Activated CD4-positive, alpha-beta T cell treated with anti-CD3 and anti-CD28 coated beads, Interleukin-2, Interleukin-6, amounts not matched to agents 100 ng/mL and 50 ng/mL, durations not matched to agents 16 hours and 8 hours (primary cell): ENCODE measurements at regions not wholly inside any gene's neighbourhood (a gene's known extent, or its start where the extent isn't known, plus 50 kb on each side); places are given as distances from the start of the nearest gene placed in this dataset.
"Not testable (repeated sequence)": the region's sequence is repeated elsewhere in the genome, so short reads cannot be mapped to it uniquely, and the experiment has no call there.

Experiments
- DNase-seq: peaks from one replicate; pipeline ENCODE4 v3.0.0-alpha.2; 2020

GRCh38 chr5:116998024-116998423 is 423.4 kb upstream of the SEMA6A start:
- DNase-seq = no peak

GRCh38 chr5:116992681-116993080 is 418.1 kb upstream of the SEMA6A start:
- no peak for DNase-seq

GRCh38 chr5:116989995-116990394 is 415.4 kb upstream of the SEMA6A start:
- no peak for DNase-seq

- DNase-seq = no peak
Observed at GRCh38 chr5:116982035-116982434, 407.4 kb upstream of the SEMA6A start.

GRCh38 chr5:116980581-116980980 is 406.0 kb upstream of the SEMA6A start:
- no peak for DNase-seq

DNA sequence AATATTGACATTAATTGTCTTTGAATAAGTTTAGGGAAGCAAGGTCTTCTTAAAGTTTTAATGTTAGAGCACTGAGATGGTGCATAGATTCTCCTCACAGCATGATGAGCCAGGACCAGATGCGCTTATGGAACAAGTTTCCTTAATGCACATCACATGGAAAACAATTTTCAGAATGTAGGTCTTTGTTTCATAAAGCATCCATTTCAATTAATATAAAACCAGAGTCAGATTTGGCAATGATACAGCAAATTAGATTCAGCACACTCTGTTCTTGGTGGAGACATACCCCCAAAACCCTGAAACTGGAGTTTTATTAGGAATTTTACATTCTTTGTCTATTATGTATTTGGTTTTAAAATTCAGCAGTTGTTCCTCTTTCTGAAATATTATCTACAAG is 402.1 kb upstream of the SEMA6A start:
- no peak for DNase-seq

DNA sequence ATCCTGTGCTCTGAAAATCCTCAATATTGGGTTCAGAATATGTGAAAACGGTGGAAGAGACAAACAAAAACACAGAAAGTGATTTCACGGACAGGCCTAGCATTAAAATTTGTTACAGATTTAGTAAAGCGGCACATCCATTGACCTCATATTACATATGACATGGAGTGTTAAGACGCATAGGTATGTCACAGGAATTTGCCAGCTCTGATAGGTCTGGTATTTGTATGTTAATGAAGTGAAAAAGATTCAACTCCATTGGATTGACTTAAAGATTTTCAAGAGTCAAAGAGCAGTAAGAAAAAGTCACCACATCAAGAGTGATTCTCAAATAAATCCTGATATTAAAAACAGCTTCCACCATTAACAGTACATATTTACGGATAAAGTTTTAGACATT is 396.5 kb upstream of the SEMA6A start:
- no peak for DNase-seq

DNA sequence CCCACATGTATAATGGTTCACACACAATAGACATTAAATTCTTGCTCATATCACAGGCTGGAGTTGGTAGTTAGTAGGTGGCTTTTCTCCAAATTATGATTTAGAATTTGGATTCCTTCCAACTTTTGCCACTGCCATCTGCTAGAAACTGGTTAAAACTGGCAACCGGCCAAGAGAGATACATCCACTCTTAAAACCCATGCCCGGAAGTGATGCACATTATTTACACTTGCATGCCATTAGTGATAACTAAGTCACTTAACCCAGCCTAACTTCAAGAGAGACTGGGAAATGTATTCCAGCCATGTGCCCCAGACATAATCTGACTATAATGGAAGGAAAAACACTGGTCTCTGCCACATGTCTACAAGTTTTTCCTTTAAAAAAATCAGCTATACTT is 395.7 kb upstream of the SEMA6A start:
- DNase-seq = no peak

DNA sequence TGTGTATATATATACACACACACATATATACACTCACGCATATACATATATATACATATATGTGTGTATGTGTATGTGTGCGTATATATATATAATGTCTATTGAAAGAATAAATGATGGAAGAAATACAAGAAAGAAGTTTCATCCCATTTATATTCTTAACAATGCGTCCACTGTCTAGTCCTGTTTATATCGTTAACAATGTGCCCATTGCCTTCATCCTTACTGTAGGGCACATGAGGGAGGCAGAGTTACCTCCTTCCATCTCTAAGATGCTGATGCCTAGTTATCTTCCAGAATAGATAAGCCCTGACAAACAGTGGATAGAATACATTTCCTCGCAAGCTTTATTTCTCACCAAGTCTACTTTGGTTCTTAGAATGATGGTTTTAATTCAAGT is 389.8 kb upstream of the SEMA6A start:
- DNase-seq = no peak

DNA sequence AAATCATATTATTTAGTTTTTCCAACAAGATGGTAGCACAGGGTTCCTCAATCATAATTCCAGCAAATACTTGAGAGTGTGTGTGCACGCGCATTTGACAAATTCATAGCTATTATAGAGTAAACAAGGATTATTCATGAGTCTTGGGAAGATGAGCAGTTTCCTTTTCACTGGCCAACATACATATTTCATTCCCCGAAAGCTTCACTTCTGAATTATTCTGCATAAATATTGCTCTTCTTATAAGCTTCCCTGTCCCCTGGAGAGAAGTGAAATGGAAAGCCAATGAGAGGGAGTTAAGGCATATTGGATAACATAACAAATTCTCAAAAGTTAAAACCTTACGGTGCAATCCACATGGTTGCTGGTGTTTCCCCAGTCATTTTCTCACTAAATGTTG is 386.4 kb upstream of the SEMA6A start:
- DNase-seq = no peak

GRCh38 chr5:116959843-116960242 is 385.2 kb upstream of the SEMA6A start:
- DNase-seq = no peak

- DNase-seq = no peak
Observed at GRCh38 chr5:116953251-116953930, 378.8 kb upstream of the SEMA6A start.

- no peak for DNase-seq
Observed at GRCh38 chr5:116951219-116951618, 376.6 kb upstream of the SEMA6A start.

DNA sequence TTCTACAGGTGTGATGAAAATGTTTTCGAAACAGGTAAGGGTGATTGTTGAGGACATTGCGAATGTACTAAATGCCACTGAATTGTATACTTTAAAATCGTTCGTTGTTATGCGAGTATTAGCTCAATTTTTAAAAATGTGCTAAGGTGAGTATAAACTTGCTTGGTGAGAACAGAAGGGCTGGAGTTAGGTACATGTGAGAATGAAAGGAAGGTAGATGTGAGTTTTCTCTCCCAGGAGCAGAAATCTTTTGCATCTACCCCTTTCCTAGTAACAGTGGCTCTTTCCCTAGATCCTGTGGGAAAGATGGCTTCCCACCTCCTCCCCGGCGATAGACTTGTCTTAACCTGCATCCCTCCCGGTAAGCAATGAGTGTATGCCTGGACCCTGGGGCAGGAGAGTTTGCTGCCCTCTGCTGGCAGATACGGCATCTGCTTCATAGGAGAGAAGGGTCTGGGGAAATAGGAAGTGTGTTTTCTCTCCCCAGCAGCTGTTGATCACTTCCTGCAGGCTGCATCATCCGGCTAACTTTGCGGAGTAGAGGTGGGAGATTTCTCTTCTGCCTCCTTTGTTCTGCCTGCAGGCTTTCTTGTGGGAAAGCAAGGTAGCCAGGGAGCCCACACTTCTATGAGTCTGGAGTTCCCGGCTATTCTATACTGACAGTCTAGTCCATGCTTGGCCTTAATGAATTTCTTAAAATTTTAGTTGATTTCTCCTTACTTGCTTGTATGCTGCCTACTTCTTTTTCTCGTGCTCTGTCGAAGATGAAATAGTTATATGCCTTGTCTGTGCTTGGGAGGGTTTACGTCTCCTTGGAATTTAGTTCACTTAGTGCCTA is 373.3 kb upstream of the SEMA6A start:
- DNase-seq = peak; percentile 73

GRCh38 chr5:116945613-116946382 is 371.2 kb upstream of the SEMA6A start:
- DNase-seq = not testable (repeated sequence)

DNA sequence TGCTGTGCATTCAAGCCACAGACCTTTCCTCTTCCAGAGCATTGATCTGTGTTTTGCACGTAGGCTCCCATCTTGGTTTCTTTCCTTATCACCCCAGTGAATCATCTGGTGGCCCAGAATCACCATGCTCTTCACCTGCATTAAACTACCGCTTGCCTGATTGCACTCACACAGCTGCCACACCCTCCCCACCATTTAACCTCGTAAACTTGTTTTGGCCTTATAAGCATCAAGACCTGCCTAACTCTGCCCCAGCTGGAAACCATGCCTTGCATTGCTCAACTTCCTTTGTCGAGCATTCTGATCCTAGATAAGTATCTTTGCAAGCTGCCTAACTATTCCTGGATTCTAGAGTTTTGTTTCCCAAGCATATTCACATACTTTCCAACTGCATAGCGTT is 369.6 kb upstream of the SEMA6A start:
- no peak for DNase-seq

DNA sequence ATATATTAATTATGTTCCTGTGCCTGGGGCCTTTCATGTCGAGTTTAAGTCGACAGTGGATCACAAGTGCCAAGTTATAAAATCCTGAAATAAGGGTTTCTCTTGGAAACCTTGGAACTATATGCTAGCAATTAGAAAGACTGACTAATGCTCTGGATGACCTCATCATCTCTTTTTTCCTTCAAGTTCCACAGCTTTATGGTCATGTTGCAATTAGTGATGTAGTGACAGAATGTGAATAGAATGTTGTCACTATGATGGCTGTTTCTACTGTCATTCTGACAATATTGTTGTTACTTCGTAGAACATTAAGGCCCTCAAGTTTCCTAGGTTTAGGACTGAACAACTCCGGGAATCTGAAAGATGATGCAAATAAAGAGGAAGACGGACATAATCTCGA is 368.0 kb upstream of the SEMA6A start:
- DNase-seq = no peak

- DNase-seq = no peak
Observed at GRCh38 chr5:116939641-116940040, 365.0 kb upstream of the SEMA6A start.

- no peak for DNase-seq
Observed at GRCh38 chr5:116938488-116938887, 363.9 kb upstream of the SEMA6A start.

DNA sequence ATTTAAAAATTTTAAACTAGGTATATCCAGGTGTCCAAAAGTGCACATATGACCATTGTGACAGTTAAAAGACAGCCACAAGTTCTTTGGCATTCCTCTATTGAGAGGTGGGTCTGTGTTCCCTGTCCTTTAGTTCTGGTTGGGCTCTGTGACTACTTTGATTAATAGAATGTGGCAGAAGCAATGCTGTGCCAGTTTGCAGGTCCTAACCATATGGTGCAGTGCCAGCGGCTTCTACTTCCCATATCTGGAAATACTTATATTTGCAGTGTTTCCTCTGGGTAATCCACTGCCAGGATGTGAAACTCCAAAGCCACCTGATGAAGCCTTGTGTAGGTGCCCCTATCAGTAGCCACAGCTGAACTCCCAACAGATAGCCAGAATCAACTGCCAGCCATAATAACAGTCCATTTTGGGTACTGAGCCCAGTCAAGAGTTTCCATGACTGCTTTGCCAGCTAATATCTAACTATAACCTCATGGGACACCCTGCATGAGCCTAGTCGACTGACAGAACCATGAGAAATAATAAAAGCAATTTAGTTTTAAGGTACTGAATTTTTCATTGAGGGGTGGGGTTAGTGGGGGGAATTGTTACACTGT is 361.0 kb upstream of the SEMA6A start:
- DNase-seq = no peak

- no peak for DNase-seq
Observed at GRCh38 chr5:116930616-116931015, 356.0 kb upstream of the SEMA6A start.

GRCh38 chr5:116923344-116923743 is 348.7 kb upstream of the SEMA6A start:
- no peak for DNase-seq

DNA sequence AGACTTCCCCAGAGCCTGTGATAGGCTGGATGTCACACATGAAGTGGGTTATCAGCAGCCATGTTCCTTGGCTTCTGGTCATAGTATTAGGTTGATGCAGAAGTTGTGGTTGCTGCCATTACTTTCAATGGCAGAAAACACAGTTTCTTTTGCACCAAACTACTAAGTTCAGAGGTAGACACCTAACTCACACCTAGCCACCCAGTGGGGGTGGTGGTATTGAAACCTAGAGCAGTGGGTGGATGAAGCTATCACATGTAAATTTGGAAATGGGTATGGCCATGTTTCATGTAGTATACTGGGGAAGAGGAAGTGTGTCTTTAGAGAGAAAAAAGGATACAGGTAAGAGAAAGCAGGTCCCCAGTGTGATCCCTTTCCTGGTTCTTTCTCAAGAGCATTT is 347.9 kb upstream of the SEMA6A start:
- no peak for DNase-seq
